ENCODE measurements at regions not wholly inside any gene's neighbourhood (a gene's known extent, or its start where the extent isn't known, plus 50 kb on each side); places are given as distances from the start of the nearest gene placed in this dataset.
"Not testable (repeated sequence)": the region's sequence is repeated elsewhere in the genome, so short reads cannot be mapped to it uniquely, and the experiment has no call there.

DNA sequence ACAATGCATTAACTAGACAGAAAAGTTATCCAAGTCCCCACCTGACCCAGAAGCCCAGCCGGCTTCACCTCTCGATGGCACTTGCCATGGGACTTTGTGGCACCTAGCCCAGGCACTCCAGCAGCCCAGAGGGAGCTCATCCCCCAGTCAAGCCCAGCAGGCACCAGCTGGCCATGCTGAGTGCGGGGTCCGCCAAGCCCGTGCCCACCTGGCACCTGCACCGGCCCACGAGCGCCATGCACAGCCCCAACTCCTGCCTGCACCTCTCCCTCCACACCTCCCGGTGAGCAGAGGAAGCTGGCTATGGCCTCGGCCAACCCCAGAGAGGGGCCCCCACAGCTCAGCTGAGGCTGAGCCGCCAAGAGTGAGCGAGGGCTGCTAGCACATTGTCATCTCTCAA is 1759.1 kb downstream of the OLFM4 start:
- POLR2A ChIA-PET = no interaction called here
- TF ChIP-seq ARNT (IDR thresholded peaks at IDR 0.05) = no peak
- TF ChIP-seq SUZ12 (IDR thresholded peaks at IDR 0.05) = no peak
- no peak for TF ChIP-seq CTBP1 (IDR thresholded peaks at IDR 0.05; ENCODE audit: borderline replicate concordance)
- no peak for TF ChIP-seq FOXK2 (IDR thresholded peaks at IDR 0.05)
- TF ChIP-seq ELF4 (IDR thresholded peaks at IDR 0.05) = no peak
- TF ChIP-seq, protein P1, sequence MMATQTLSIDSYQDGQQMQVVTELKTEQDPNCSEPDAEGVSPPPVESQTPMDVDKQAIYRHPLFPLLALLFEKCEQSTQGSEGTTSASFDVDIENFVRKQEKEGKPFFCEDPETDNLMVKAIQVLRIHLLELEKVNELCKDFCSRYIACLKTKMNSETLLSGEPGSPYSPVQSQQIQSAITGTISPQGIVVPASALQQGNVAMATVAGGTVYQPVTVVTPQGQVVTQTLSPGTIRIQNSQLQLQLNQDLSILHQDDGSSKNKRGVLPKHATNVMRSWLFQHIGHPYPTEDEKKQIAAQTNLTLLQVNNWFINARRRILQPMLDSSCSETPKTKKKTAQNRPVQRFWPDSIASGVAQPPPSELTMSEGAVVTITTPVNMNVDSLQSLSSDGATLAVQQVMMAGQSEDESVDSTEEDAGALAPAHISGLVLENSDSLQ (IDR thresholded peaks at IDR 0.05) = no peak
- no peak for TF ChIP-seq LEF1 (IDR thresholded peaks at IDR 0.05; ENCODE audit: borderline replicate concordance)
- no peak for TF ChIP-seq NFRKB (IDR thresholded peaks at IDR 0.05)
- no peak for TF ChIP-seq FOXA1 (IDR thresholded peaks at IDR 0.05)
- TF ChIP-seq FOXM1 (IDR thresholded peaks at IDR 0.05; ENCODE audit: borderline replicate concordance) = no peak
- TF ChIP-seq SP1 (IDR thresholded peaks at IDR 0.05) = no peak
- CTCF ChIA-PET = no interaction called here
- DNase-seq (ENCODE audit: extremely low spot score) = no peak

DNA sequence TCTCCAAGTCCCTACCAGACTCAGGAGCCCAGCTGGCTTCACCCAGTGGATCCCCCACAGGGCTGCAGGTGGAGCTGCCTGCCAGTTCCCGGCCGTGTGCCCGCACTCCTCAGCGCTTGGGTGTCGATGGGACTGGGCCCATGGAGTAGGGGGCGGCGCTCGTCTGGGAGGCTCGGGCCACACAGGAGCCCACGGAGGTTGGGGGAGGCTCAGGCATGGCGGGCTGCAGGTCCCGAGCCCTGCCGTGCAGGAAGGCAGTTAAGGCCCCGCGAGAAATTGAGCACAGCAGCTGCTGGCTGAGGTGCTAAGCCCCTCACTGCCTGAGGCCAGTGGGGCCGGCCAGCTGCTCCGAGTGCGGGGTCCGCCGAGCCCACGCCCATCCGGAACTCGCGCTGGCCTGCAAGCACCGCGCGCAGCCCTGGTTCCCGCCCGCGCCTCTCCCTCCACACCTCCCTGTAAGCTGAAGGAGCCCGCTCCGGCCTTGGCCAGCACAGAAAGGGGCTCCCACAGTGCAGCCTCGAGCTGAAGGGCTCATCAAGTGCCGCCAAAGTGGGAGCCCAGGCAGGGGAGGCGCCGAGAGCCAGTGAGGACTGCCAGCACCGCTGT is 1771.1 kb downstream of the OLFM4 start:
- DNase-seq (ENCODE audit: extremely low spot score) = no peak
- ChIA-PET POLR2A (no interaction called here), CTCF (no interaction called here)
- TF ChIP-seq LEF1 (IDR thresholded peaks at IDR 0.05; ENCODE audit: borderline replicate concordance) (no peak), CTBP1 (IDR thresholded peaks at IDR 0.05; ENCODE audit: borderline replicate concordance) (no peak), ELF4 (IDR thresholded peaks at IDR 0.05) (no peak), FOXM1 (IDR thresholded peaks at IDR 0.05; ENCODE audit: borderline replicate concordance) (no peak), SP1 (IDR thresholded peaks at IDR 0.05) (no peak)
- TF ChIP-seq, protein P1 (IDR thresholded peaks at IDR 0.05) = no peak

DNA sequence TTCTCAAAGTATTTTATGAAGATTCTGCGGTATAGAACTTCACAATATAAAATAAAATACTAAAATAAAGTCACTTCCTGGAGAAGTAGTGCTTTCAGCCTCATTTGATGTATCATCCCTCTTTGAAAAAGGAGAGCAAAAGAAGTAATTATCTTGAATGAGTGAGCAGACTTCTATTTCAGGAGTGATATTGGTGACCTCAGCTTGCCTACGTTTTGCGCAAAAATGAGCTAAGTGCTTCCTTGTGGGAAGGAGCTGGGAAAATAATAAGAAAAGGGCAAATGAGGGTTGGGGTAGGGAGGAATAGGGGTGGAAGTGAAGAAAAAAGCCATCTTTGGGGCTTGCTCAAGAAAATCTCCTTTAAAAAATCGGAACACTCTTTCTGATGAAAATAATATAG is 1773.6 kb downstream of the OLFM4 start:
- no peak for TF ChIP-seq SP1 (IDR thresholded peaks at IDR 0.05)
- no peak for TF ChIP-seq SUZ12 (IDR thresholded peaks at IDR 0.05)
- TF ChIP-seq L3MBTL2 (conservative IDR thresholded peaks at IDR 0.05) = no peak
- TF ChIP-seq LEF1 (IDR thresholded peaks at IDR 0.05; ENCODE audit: borderline replicate concordance) = no peak
- no peak for TF ChIP-seq ARNT (IDR thresholded peaks at IDR 0.05)
- CTCF ChIA-PET = no interaction called here
- POLR2A ChIA-PET = no interaction called here
- no peak for DNase-seq (ENCODE audit: extremely low spot score)

DNA sequence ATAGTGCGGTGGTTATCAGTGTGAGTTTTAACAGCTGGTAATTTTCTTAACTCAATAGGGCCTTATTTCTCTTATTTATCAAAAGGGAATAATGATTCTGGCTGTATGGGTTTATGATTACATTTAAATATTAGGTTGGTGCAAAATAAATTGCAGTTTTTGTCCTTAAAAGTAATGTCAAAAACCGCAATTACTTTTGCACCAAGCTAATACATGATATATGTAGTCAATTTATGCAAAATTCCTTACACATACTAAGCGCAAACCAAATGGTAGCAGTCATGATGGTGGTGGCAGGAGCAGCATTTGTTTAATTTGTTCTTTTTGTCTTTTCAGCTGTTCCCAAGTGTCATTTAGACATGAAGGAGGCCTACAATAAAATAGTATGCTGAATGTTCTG is 1777.1 kb downstream of the OLFM4 start:
- ChIA-PET POLR2A (no interaction called here), CTCF (no interaction called here)
- DNase-seq (ENCODE audit: extremely low spot score) = no peak
- TF ChIP-seq ELF4 (IDR thresholded peaks at IDR 0.05) (peak; percentile 57; the same call in 1 of the 2 replicates), FOXK2 (IDR thresholded peaks at IDR 0.05) (no peak)

DNA sequence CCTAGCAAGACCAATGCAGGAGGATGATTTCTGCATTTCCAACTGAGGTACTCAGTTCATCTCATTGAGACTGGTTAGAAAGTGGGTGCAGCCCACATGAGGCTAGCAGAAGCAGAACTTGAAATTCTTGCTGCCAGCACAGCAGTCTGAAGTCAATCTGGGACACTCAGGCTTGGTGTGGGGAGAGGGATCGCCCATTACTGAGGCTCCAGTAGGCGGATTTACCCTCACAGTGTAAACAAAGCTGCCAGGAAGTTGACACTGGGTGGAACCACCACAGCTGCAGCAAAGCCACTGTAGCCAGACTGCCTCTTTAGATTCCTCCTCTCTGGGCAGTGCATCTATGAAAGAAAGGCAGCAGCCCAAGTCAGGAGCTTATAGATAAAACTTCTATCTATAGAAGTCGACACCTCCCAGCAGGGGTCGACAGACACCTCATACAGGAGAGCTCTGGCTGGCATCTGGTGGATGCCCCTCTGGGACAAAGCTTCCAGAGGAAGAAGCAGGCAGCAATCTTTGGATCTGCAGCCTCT is 1793.4 kb downstream of the OLFM4 start:
- DNase-seq (ENCODE audit: extremely low spot score); CTCF ChIA-PET; POLR2A ChIA-PET: not testable (repeated sequence)

DNA sequence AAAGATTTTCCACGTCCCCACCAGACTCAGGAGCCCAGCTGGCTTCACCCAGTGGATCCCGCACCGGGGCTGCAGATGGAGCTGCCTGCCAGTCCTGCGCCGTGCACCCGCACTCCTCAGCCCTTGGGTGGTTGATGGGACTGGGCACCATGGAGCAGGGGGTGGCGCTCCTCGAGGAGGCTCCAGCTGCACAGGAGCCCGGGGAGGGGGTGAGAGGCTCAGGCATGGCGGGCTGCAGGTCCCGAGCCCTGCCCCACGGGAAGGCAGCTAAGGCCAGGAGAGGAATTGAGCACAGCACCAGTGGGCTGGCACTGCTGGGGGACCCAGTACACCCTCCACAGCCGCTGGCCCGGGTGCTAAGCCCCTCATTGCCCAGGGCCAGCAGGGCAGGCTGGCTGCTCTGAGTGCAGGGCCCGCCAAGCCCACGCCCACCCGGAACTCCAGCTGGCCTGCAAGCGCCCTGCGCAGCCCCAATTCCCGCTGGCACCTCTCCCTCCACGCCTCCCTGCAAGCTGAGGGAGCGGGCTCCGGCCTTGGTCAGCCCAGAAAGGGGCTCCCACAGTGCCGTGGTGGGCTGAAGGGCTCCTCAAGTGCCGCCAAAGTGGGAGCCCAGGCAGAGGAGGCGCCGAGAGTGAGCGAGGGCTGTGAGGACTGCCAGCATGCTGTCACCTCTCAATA is 1800.9 kb downstream of the OLFM4 start:
- CTCF ChIA-PET; DNase-seq (ENCODE audit: extremely low spot score); POLR2A ChIA-PET: not testable (repeated sequence)

DNA sequence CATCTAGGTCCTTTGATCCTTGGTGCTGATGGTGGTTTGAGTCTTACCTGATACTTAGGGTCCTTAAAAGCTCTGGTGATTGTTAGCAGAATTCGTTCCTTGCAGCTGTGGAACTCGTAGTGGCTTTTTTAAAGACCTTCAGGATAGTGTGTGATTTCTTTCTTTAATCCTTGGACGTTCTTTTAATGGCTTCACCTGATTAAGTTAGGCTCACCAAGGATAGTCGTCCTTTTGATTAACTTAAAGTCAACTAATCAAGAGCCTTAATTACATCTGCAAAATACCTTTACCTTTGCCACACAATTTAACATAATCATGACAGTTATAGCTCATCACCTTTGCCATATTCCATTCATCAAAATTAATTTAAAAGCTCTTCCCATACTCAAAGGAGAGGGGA is 1807.7 kb downstream of the OLFM4 start:
- TF ChIP-seq FOXK2 (IDR thresholded peaks at IDR 0.05) (no peak), HDGF (IDR thresholded peaks at IDR 0.05; ENCODE audit: borderline replicate concordance) (no peak), SUZ12 (IDR thresholded peaks at IDR 0.05) (no peak), ARNT (IDR thresholded peaks at IDR 0.05) (no peak), ZNF384 (IDR thresholded peaks at IDR 0.05) (no peak), CTBP1 (IDR thresholded peaks at IDR 0.05; ENCODE audit: borderline replicate concordance) (no peak), FOXM1 (IDR thresholded peaks at IDR 0.05; ENCODE audit: borderline replicate concordance) (no peak), FOXA1 (IDR thresholded peaks at IDR 0.05) (no peak), BHLHE40 (IDR thresholded peaks at IDR 0.05; ENCODE audit: borderline replicate concordance) (no peak), NFRKB (IDR thresholded peaks at IDR 0.05) (no peak), TARDBP (IDR thresholded peaks at IDR 0.05) (no peak), SP1 (IDR thresholded peaks at IDR 0.05) (no peak), LEF1 (IDR thresholded peaks at IDR 0.05; ENCODE audit: borderline replicate concordance) (no peak), L3MBTL2 (conservative IDR thresholded peaks at IDR 0.05) (no peak)
- TF ChIP-seq, protein P1 (IDR thresholded peaks at IDR 0.05) = no peak
- ChIA-PET POLR2A (no interaction called here), CTCF (no interaction called here)
- DNase-seq (ENCODE audit: extremely low spot score) = no peak
